Stimulated activated naive CD4-positive, alpha-beta T cell treated with Interleukin-2 at 50 U/mL for 16 hours (primary cell): ENCODE measurements at regions not wholly inside any gene's neighbourhood (a gene's known extent, or its start where the extent isn't known, plus 50 kb on each side); places are given as distances from the start of the nearest gene placed in this dataset.

Source experiments
- DNase-seq: peaks from one replicate; lab custom pipeline; 2025; lab: John Stamatoyannopoulos, UW

DNA sequence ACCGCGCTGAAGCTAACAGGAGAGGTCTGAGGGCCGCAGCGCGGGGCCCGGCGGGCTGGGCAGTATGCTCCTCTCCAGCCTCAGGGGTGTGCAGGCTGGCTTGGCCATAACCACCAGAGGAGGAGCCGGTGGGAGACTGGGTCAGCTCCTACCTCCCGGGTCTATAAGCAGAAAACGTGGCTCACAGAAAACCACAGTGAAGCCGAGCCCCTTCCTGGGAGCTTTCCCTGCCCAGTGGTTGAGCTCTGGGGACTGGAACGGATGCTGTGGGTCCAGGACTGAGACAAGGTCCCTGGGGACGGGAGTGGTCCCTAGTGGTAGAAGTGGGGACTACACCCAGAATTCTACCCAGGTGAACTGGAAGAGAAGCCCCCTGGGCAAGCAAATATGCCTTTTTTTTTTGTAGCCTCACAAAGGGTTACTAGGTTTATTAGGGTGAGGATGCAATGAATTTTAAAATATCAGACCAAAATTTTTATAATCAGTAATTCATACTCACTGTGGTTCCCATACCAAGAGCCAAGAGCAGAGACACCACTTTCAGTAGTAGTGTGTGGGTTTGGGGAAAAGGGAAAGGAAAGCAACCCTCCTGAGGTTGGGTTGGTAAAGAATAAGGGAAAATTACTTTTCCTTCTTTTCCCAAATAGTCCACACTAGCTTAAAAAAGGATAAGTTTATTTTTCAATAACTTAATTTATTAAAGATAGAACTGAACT, 67.9 kb upstream of the PRKCQ start:
- DNase-seq = peak; percentile 52

DNA sequence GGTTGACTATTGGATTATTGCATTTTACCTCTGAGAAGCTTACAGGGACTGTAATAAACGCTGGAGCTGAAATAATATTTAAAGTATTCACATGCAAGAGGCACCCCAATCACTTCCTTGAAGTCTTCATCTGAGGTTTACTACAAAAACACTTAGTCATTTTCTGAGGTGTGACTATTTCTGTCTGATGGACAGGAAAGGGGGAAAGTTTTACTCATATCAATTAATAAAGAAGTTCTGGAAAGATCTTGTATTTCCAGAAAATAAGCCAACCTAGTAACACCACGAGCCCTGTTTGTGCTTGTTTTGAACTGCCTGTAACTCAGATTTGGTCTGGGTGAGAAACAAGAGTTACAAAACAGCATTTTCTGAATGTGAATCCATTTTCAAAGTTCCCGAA, 63.9 kb upstream of the PRKCQ start:
- DNase-seq = peak; percentile 7

DNA sequence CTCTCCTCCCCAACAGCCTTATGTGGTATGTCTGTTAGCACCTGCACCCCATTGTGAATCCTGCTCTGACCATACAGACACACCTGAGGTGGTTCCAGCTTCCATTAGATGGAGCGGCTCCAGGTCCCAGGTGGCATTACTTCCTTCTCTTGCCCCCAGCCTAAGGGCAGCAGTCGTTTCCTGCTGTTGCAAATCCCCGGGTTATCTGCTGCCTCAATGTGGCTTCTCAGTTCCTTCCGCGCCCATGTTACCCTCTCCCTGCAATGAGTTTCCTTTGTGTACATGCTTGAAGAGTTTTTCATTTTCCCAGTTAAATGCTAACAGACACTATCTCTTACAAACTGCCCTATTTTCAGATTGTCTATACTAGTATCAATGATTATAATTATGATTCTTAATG, 62.8 kb upstream of the PRKCQ start:
- DNase-seq = no peak

DNA sequence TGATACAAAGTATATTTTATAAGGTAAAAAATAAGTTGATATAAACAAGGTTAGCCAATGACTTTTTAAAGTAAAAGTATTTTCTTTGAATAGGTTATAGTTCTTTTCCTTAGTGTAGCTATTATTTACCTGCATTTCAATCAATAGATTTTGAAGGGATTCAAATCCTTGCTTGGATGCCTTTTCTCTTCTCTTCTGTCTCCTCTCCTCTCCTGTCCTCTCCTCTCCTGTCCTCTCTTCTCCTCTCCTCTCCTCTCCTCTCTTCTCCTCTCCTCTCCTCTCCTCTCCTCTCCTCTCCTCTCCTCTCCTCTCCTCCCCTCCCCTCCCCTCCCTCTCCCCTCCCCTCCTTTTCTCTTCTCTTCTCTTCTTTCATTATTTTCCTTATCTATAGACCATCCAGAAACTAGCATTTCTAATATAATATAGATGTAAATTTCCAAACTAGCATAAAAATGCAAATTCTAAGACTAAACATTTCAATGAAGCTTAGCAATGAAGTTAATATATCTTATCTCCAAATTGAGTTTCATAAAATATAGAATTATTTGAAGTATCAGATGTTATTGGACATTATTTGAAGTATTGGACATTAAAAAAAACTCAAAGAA, 60.5 kb upstream of the PRKCQ start:
- DNase-seq = no peak

DNA sequence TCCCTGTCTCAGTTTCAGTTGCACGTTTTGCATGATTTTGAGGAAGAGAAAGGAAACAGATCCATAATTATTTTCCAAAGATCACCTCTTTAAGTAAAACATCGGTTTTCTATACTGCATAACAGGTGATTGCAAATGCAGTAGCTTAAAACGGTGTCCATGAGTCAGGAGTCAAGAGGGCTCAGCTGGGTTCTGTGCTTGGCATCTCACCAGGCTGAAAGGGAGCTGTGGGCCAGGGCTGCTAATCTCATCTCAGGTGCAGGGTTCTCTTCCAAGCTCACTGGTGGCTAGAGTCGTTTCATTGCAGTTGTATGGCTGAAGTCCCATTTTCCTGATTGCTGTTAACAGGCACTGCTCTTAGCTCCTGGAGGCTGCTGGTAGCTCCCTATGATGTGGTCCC, 57.0 kb upstream of the PRKCQ start:
- DNase-seq = no peak

DNA sequence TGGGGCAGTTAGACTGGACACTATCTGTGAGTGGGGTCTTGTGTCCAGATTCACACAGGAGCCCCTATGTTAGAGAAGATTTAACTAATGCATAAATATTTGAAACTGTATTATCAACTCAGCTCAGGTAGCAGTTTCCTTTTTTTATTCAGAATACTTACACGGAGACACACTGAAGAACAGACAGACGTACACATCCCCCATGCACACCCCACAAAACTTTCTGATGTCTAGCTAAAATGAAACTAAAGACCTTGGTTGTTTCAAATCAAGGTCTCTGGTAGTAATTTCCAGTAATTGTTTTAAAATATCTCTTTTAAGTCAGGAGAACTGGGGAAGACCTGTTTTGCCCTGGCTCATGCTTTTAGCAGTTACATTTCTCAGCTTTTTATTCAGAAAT, 55.7 kb upstream of the PRKCQ start:
- no peak for DNase-seq
